GM10248 (cell line): ENCODE measurements at regions not wholly inside any gene's neighbourhood (a gene's known extent, or its start where the extent isn't known, plus 50 kb on each side); places are given as distances from the start of the nearest gene placed in this dataset.

ENCODE experiments used
- CTCF ChIA-PET: fragments of 300-600 bp; sonication (Branson Sonifier 250); formaldehyde crosslinking; extraction: SDS; loops from one replicate; lab custom pipeline; 2021; ENCODE audit warnings: antibody characterized with exemption; lab: Yijun Ruan, JAX
- POLR2A ChIA-PET: fragments of 350-650 bp; sonication (Branson Sonifier 250); formaldehyde crosslinking; extraction: SDS; loops from one replicate; lab custom pipeline; 2020; ENCODE audit warnings: antibody characterized with exemption; lab: Yijun Ruan, JAX
- DNase-seq: peaks from one replicate; pipeline ENCODE4 v3.0.0; 2012; ENCODE audit errors: extremely low spot score
- TF ChIP-seq, protein P1 (sequence below): IDR thresholded peaks from 2 replicates; pipeline ENCODE4 v1.5.1; 2012; ENCODE audit warnings: mild to moderate bottlenecking, low read depth; ENCODE audit errors: extremely low read depth, missing control alignments, control extremely low read depth

DNA sequence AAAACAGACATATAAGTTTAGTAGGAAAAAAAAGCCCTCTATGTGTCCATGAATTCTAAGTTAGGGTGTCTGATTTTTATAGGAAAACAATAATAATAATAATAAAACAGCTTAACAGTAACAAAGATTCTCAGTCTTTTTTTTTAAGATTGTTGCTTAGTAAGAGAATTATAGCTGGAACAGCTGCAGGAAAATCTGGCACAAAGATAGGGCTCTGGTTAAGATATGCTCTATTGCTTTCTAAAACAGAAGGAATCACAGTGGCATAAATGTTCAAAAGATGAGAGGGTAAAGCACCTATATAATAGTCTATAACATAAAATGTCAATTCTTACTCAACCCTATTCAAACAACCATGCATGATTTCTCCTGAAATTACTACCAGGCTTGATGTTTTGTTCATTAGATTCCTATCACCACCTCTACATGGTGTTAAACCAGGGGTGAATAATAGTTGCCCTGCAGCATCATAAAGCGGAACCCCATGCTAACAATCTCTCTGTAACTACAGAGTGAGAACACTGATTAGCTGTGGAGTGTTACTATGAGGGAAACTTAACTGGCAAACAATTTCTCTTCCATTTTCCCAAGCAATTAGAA, 541.4 kb upstream of the MIR17HG start:
- ChIA-PET CTCF (interaction anchor here (1.6 kb wide), 1 partner anchor 27 kb away, joined by 3 read pairs; no protein-coding TSS in a partner anchor), POLR2A (no interaction called here)
- DNase-seq: no peak
- TF ChIP-seq, protein P1, sequence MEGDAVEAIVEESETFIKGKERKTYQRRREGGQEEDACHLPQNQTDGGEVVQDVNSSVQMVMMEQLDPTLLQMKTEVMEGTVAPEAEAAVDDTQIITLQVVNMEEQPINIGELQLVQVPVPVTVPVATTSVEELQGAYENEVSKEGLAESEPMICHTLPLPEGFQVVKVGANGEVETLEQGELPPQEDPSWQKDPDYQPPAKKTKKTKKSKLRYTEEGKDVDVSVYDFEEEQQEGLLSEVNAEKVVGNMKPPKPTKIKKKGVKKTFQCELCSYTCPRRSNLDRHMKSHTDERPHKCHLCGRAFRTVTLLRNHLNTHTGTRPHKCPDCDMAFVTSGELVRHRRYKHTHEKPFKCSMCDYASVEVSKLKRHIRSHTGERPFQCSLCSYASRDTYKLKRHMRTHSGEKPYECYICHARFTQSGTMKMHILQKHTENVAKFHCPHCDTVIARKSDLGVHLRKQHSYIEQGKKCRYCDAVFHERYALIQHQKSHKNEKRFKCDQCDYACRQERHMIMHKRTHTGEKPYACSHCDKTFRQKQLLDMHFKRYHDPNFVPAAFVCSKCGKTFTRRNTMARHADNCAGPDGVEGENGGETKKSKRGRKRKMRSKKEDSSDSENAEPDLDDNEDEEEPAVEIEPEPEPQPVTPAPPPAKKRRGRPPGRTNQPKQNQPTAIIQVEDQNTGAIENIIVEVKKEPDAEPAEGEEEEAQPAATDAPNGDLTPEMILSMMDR: no peak

DNA sequence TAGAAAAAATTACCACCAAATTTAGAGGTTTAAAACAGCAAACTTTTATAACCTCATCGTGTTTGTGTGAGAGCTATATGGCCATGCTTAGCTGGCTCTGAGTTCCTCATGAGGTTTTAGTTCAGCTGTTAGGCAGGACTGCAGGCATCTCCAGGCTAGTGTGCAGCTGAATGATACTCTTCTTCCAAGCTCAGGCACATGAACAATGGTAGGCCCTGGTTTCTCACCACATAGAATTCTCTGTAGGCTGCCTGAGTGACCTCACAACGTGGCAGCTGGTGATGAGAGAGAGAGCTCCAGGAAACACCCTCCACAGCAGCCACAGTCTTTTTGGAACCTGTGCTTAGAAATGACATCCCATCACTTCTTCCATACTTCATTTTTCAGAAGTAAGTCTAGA, 540.6 kb upstream of the MIR17HG start:
- POLR2A ChIA-PET: no interaction called here

DNA sequence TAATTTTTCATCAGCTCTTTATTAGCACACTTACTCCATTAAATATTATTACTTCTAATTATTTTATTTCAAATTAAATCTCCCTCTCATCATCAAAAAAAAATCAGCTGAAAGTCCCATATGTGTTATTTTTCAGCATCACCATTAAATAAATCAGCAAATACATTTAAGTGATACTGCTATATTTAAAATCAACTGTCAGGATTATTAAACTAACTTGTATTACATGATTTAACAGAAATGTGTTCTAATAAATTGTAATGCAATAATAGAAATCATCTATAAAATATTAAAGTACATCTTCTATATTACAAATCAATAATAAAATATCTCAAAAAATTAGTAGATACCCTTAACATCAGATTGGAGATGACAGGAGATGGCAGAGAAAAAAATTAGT, 538.6 kb upstream of the MIR17HG start:
- TF ChIP-seq, protein P1: no peak
- CTCF ChIA-PET: no interaction called here
- POLR2A ChIA-PET: no interaction called here
- DNase-seq: no peak

More for the DNA sequence above, 540.6 kb upstream of the MIR17HG start:
- CTCF ChIA-PET: no interaction called here
- no peak for DNase-seq
- TF ChIP-seq, protein P1: no peak

DNA sequence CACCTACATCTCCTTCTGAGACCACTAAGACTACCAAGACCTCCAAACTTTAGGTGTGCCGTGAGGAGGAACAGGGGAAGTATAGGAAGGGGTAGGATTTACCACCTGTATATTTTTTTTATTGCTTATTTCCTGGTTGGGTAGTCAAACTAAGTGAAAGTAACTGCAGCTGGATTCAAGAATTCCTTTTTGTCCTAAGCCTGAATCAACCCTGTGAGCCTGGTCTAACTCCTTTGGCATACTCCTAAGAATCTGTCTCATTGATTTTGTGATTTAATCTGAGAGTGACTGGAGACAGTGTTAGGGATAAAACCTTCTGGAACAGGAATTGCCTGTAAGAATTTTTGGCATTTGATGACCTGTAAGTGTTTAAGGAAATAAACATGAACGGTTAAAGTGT, 523.5 kb upstream of the MIR17HG start:
- no peak for DNase-seq
- POLR2A ChIA-PET: no interaction called here
- CTCF ChIA-PET: no interaction called here
- TF ChIP-seq, protein P1: no peak

DNA sequence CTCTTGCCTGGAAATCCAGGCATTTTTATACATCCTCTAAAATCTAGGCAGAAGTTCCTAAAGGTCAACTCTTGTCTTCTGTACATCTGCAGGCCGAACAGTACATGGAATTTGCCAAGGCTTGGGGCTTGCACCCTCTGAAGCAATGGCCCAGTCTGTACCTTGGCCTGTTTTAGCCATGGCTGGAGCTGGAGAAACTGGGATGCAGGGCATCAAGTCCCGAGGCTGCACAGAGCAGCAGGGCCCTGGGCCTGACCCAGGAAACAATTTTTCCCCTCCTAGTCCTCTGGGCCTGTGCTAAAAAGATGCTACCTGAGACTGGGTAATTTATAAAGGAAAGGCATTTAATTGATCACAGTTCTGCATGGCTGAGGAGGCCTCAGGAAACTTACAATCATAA, 520.8 kb upstream of the MIR17HG start:
- POLR2A ChIA-PET: no interaction called here
- CTCF ChIA-PET: interaction anchor here (0.8 kb wide), 1 partner anchor 40 kb away, joined by 3 read pairs; no protein-coding TSS in a partner anchor
- DNase-seq: no peak
- TF ChIP-seq, protein P1: no peak

DNA sequence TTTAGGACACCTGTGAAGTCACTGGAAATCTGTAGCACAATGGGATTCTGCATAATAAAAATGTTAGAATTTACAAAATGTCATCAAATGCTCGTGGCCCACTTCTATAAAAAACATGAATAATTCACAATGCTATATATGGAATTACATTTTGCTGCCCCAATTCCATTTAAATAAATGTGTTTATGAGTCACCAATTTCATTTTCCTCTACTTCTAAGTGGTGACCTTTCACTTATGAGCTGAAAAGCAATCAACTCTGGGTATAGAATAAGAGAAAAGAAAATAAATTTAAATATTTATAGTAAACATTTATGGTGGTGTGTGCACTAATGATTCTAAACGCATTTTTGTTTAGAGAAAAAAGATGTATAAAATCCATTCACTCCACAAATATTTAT, 516.7 kb upstream of the MIR17HG start:
- TF ChIP-seq, protein P1: no peak
- CTCF ChIA-PET: no interaction called here
- POLR2A ChIA-PET: no interaction called here
- no peak for DNase-seq

DNA sequence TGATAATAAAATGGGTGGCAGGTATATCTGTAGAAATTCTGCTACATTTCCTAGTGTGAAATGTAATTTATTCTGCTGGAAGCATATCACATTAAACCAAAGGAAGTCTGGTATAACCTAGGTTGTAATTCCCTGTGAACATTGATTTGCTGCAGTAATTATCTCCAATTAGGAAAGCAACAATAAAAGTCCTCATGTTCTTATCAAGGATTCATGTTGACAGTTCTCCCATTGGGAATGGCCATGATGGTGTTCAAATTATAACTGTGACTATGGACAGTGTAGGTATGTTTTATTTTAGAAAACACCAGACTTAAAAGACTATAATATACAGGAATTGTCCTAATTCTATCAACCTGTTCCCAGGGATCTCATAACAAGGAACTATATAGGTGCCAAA, 513.5 kb upstream of the MIR17HG start:
- no peak for DNase-seq
- TF ChIP-seq, protein P1: no peak
- ChIA-PET POLR2A (no interaction called here), CTCF (no interaction called here)
